ENCODE measurements at regions not wholly inside any gene's neighbourhood (a gene's known extent, or its start where the extent isn't known, plus 50 kb on each side); places are given as distances from the start of the nearest gene placed in this dataset.
A peak's percentile ranks its signal among the peaks of the same experiment; 100 is the strongest.

GRCh38 chr6:148179786-148180185 is 162.9 kb upstream of the SASH1 start:
- H3K18ac ChIP-seq (ENCODE audit: low read depth, low read length) = no peak overlapping the region
- H3K14ac ChIP-seq (replicated peaks; ENCODE audit: low read depth, low read length) = no peak overlapping the region
- no peak overlapping the region for H2AK9ac ChIP-seq (replicated peaks; ENCODE audit: low read depth, low read length, poor library complexity)
- ChIA-PET CTCF (interaction anchor here (0.6 to 1.8 kb wide), 17 partner anchors 12 to 350 kb away, joined by 3 to 12 read pairs (median 3); no protein-coding TSS in a partner anchor), POLR2A (ENCODE audit: unreplicated experiment) (interaction anchor here (1.2 kb wide), 1 partner anchor 285 kb away, joined by 3 read pairs; no protein-coding TSS in a partner anchor)
- peak overlapping the region; percentile 43; the same call in 1 of the 2 replicates for H3K56ac ChIP-seq (ENCODE audit: extremely low read depth, insufficient read depth, low read length)
- ATAC-seq (ENCODE audit: low read depth) (peak; percentile 59), DNase-seq (peak; percentile 25)
- 0 out of 3 replicates have a peak overlapping the region, but pooled peaks have one; percentile 74 for H2BK15ac ChIP-seq (ENCODE audit: low read depth, low read length)
- no peak overlapping the region for H4K91ac ChIP-seq (ENCODE audit: insufficient read depth, low read depth, low read length)
- no peaks in the 10 kb centered on the region for H3K36me3 ChIP-seq (ENCODE audit: control insufficient read depth, insufficient read depth, low read length)
- peak overlapping the region; percentile 77 for H2BK120ac ChIP-seq (ENCODE audit: low read depth, low read length)
- no peaks in the 10 kb centered on the region for H3K9me1 ChIP-seq (ENCODE audit: insufficient read depth, low read length)
- no peak overlapping the region for H3K4me2 ChIP-seq (ENCODE audit: low read depth, low read length)
- no peak overlapping the region; the same call in 1 of the 2 replicates for H4K5ac ChIP-seq (ENCODE audit: low read depth, low read length)
- intact Hi-C loops (cut with micrococcal nuclease) = loop anchor here (5.0 kb wide), 1 partner anchor 163 kb away; the partner anchor contains the start of gene SASH1
- no peaks in the 10 kb centered on the region for H3K9me3 ChIP-seq (ENCODE audit: control insufficient read depth, insufficient read depth, low read length)
- H2AK5ac ChIP-seq (ENCODE audit: low read depth, low read length) = no peak overlapping the region
- TF ChIP-seq BHLHE40 (IDR thresholded peaks at IDR 0.05; ENCODE audit: low read depth, low read length) (no peak), RAD21 (IDR thresholded peaks at IDR 0.05; ENCODE audit: low read length) (peak; percentile 53), RFX5 (IDR thresholded peaks at IDR 0.05; ENCODE audit: low read depth, low read length) (no peak), CTCF (conservative IDR thresholded peaks at IDR 0.05; ENCODE audit: low read depth, low read length) (peak; percentile 64), MAFK (IDR thresholded peaks at IDR 0.05; ENCODE audit: low read depth, low read length) (no peak), SMC3 (IDR thresholded peaks at IDR 0.05; ENCODE audit: low read depth, low read length) (peak; percentile 45), FOS (IDR thresholded peaks at IDR 0.05; ENCODE audit: low read depth, low read length) (no peak), NFE2L2 (IDR thresholded peaks at IDR 0.05; ENCODE audit: low read depth, low read length) (no peak), POLR2A (IDR thresholded peaks at IDR 0.05; ENCODE audit: low read depth, low read length) (no peak), ELK1 (IDR thresholded peaks at IDR 0.05; ENCODE audit: borderline replicate concordance, low read depth, low read length) (no peak), MAZ (IDR thresholded peaks at IDR 0.05; ENCODE audit: borderline replicate concordance, low read depth, low read length) (no peak)
- H3K4me1 ChIP-seq (ENCODE audit: control insufficient read depth, insufficient read depth, low read length) = no peaks in the 10 kb centered on the region
- WGBS, 2 experiments (ENCODE audit: extremely low coverage in 2 of 2, insufficient read length in 1 of 2) = no CpG with 5 or more reads among the region's 1 CpG
- no peaks in the 10 kb centered on the region for H3K27me3 ChIP-seq (ENCODE audit: control insufficient read depth, insufficient read depth, low read length)
- no peak overlapping the region for H2BK20ac ChIP-seq (ENCODE audit: low read depth, low read length)
- H3K4ac ChIP-seq (ENCODE audit: low read depth, low read length) = no peak overlapping the region
- no peaks in the 10 kb centered on the region for H3K79me1 ChIP-seq (ENCODE audit: low read depth in 1 of 2, low read length in 2 of 2)
- H4K8ac ChIP-seq (ENCODE audit: low read depth in 2 of 2, low read length in 2 of 2) = peak overlapping the region in 1 of 2 experiments; percentile 75; a peak in 1 of 4 replicates
- H4K20me1 ChIP-seq (ENCODE audit: insufficient read depth, low read length) = no peaks in the 10 kb centered on the region
- dilution Hi-C loops (cut with HindIII; ENCODE audit: low sequenced_read_pairs, unreplicated experiment) = no loop called here
- no TSS peak for BruUV-seq (replicated peaks)
- H3K9ac ChIP-seq (ENCODE audit: low read depth, low read length) = no peak overlapping the region
- H2BK5ac ChIP-seq (ENCODE audit: low read depth, low read length, poor library complexity, severe bottlenecking) = no peak overlapping the region
- in situ Hi-C loops (cut with MboI; ENCODE audit: low sequenced_read_pairs) = loop anchor here (5.0 kb wide), 1 partner anchor 293 kb away; no protein-coding TSS in a partner anchor
- no peak overlapping the region for H3K27ac ChIP-seq (ENCODE audit: insufficient read depth, low read length)
- no peak overlapping the region for H3K4me3 ChIP-seq (ENCODE audit: insufficient read depth, low read depth, low read length)
- no peak overlapping the region for H2AFZ ChIP-seq (replicated peaks; ENCODE audit: low read length, poor library complexity)
- H3K23ac ChIP-seq (ENCODE audit: low read depth, low read length) = no peak overlapping the region

Data from IMR-90 (cell line).